BLaER1 treated with 17β-estradiol and CSF1 and Interleukin-3, amounts not matched to agents 10 nM and 100 nM (cell line): ENCODE measurements at regions not wholly inside any gene's neighbourhood (a gene's known extent, or its start where the extent isn't known, plus 50 kb on each side); places are given as distances from the start of the nearest gene placed in this dataset.

Experiments
- H3K27ac ChIP-seq, 11 experiments: shearing (Covaris generic); formaldehyde crosslinking; 2 replicates each; pipeline ENCODE4 v1.8.1; 2022
- H3K27me3 ChIP-seq, 11 experiments: shearing (Covaris generic); formaldehyde crosslinking; 2 replicates each; pipeline ENCODE4 v1.8.1; 2022
- H3K36me3 ChIP-seq, 11 experiments: shearing (Covaris generic); formaldehyde crosslinking; 2 replicates each; pipeline ENCODE4 v1.8.1; 2022
- H3K4me1 ChIP-seq, 10 experiments: shearing (Covaris generic); formaldehyde crosslinking; 2 replicates each; pipeline ENCODE4 v1.8.1; 2022
- H3K4me2 ChIP-seq, 11 experiments: shearing (Covaris generic); formaldehyde crosslinking; 2 replicates each; pipeline ENCODE4 v1.8.1; 2022
- H3K4me3 ChIP-seq, 10 experiments: shearing (Covaris generic); formaldehyde crosslinking; 2 replicates each; pipeline ENCODE4 v1.8.1; 2022
- H3K9ac ChIP-seq, 11 experiments: shearing (Covaris generic); formaldehyde crosslinking; 2 replicates each; pipeline ENCODE4 v1.8.1; 2022
- H3K9me3 ChIP-seq, 11 experiments: shearing (Covaris generic); formaldehyde crosslinking; replicated peaks in 1 of 11; 2 replicates each; pipeline ENCODE4 v1.8.1; 2022
- H4K20me1 ChIP-seq, 11 experiments: shearing (Covaris generic); formaldehyde crosslinking; 2 replicates each; pipeline ENCODE4 v1.8.1; 2022
- Cebpa-rat ChIP-seq, 11 experiments: shearing (Covaris generic); IDR thresholded peaks; 2 replicates each; pipeline ENCODE4 v1.8.1; 2022

DNA sequence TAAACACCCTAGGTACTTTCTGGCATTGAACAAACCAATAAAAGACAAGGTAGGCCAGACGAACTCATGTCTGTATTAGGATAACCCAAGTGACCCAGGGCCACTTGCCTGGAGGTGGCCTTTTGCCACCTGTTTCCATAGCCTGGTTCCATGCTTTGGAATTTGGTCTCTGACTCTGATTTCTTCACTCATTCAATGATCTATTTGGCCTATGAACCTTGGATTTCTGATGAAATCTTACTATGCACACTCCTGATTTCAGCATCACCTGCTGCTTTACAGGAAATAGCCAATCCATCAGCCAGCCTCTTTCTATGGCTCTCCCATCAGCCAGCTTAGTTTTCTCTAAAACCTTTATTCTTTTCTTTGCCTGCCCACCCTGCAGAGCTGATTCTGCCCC, 142.8 kb upstream of the PSMD7 start:
- H3K4me1 ChIP-seq = no peaks in the 10 kb centered on the region
- H3K4me2 ChIP-seq = no peak overlapping the region
- H3K9ac ChIP-seq = no peak overlapping the region
- no peaks in the 10 kb centered on the region for H4K20me1 ChIP-seq
- H3K9me3 ChIP-seq = peaks cover 0 to 23% (median 14%) of the 10 kb centered on the region in 11 experiments; a peak in 15 of 22 replicates
- no peak overlapping the region for H3K4me3 ChIP-seq
- no peaks in the 10 kb centered on the region for H3K36me3 ChIP-seq
- no peak overlapping the region for H3K27ac ChIP-seq
- TF ChIP-seq Cebpa-rat (IDR thresholded peaks at IDR 0.05) = no peak
- no peaks in the 10 kb centered on the region for H3K27me3 ChIP-seq

GRCh38 chr16:74146643-74147042, 150.0 kb upstream of the PSMD7 start:
- Histone ChIP-seq H3K36me3 (no peaks in the 10 kb centered on the region), H4K20me1 (no peaks in the 10 kb centered on the region), H3K27me3 (no peaks in the 10 kb centered on the region), H3K4me2 (no peak overlapping the region), H3K9ac (no peak overlapping the region), H3K27ac (no peak overlapping the region), H3K4me3 (no peak overlapping the region), H3K9me3 (peaks cover 0 to 13% (median 6%) of the 10 kb centered on the region in 11 experiments; a peak in 11 of 22 replicates), H3K4me1 (no peaks in the 10 kb centered on the region)
- TF ChIP-seq Cebpa-rat (IDR thresholded peaks at IDR 0.05) = no peak

DNA sequence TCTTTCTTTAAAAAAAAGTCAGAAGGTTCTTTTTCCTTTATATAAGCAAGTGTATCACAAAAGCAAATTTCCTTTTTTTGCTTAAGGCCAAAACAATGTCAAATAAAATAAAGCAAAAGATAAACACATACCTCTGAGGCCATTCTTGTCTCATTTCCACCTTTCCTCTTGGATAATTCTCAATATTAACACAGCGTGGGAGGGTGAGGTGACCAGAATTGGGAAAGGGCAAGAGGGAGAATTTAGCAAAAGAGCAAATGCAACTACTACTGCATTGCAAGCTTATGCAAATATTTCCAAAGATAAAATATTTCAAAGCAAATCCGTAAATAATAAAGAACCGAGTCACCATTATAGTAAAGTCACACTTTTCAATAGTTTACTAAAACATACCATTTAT, 153.4 kb upstream of the PSMD7 start:
- Histone ChIP-seq H3K4me2 (no peak overlapping the region), H3K27ac (no peak overlapping the region), H3K9me3 (peaks cover 10 to 25% (median 18%) of the 10 kb centered on the region in 11 experiments; a peak in 20 of 22 replicates), H3K4me3 (no peak overlapping the region), H3K4me1 (no peaks in the 10 kb centered on the region), H3K36me3 (no peaks in the 10 kb centered on the region), H4K20me1 (no peaks in the 10 kb centered on the region), H3K9ac (no peak overlapping the region), H3K27me3 (no peaks in the 10 kb centered on the region)
- TF ChIP-seq Cebpa-rat (IDR thresholded peaks at IDR 0.05) = no peak

DNA sequence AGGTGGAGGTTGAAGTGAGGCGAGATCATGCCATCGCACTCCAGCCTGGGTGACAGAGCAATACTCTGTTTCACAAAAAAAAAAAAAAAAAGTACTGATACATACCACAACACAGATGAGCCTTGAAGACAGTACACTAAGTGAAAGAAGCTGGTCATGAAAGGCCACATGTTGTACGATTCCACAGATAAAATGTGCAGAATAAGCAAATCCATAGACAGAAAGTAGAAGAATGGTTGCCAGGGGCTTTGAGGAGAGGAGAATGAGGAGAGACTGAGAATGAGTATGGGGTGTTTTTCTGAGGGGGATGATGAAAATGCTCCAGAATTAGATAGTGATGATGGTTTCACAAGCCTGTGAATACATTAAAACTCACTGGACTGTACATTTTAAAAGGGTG, 155.6 kb upstream of the PSMD7 start:
- H4K20me1 ChIP-seq = no peaks in the 10 kb centered on the region
- peaks cover 10 to 19% (median 17%) of the 10 kb centered on the region in 11 experiments; a peak in 20 of 22 replicates for H3K9me3 ChIP-seq

DNA sequence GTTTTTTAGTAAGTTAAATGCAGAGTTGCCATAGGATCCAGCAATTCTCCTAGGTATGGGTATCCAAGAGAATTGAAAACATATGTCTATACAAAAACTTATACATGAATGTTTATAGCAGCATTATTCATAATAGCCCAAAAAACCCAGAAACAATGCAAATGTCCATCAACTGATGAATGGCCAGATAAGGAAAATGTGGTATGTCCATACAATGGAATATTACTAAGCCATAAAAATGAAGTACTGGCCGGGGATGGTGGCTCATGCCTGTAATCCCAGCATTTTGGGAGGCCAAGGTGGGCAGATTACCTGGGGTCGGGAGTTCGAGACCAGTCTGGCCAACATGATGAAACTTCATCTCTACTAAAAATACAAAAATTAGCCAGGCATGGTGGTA, 156.1 kb upstream of the PSMD7 start:
- Histone ChIP-seq H3K4me3 (no peak overlapping the region), H3K36me3 (no peaks in the 10 kb centered on the region), H3K9ac (no peak overlapping the region), H3K4me1 (no peaks in the 10 kb centered on the region), H4K20me1 (no peaks in the 10 kb centered on the region), H3K4me2 (no peak overlapping the region), H3K27me3 (no peaks in the 10 kb centered on the region), H3K27ac (no peak overlapping the region), H3K9me3 (peaks cover 10 to 19% (median 17%) of the 10 kb centered on the region in 11 experiments; a peak in 20 of 22 replicates)
- TF ChIP-seq Cebpa-rat (IDR thresholded peaks at IDR 0.05) = no peak

More for the DNA sequence above, 155.6 kb upstream of the PSMD7 start:
- H3K4me3 ChIP-seq = no peak overlapping the region
- no peak overlapping the region for H3K9ac ChIP-seq
- no peak overlapping the region for H3K4me2 ChIP-seq
- H3K4me1 ChIP-seq = no peaks in the 10 kb centered on the region
- no peak overlapping the region for H3K27ac ChIP-seq
- H3K27me3 ChIP-seq = no peaks in the 10 kb centered on the region
- TF ChIP-seq Cebpa-rat (IDR thresholded peaks at IDR 0.05) = no peak
- H3K36me3 ChIP-seq = no peaks in the 10 kb centered on the region

DNA sequence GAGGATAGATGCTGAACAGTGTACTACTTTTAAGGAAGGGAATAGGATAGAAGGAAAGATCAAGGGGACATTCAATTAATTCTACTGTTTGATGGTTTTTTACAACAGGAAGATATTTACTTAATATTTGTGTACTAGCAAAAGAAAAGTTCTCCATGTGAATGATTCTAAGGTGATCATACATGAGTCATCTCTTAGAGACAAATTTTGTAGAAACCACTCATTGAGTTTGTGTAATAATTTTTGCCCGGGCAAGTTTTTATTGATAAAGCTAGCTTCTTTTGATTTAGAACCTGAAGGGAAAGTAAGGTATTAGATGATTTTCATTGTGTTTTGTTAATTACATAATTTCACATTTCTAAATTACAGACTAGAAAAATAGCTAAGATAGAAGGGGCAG, 172.8 kb upstream of the PSMD7 start:
- H3K9me3 ChIP-seq = peaks cover 4 to 28% (median 17%) of the 10 kb centered on the region in 11 experiments; a peak in 14 of 22 replicates
- no peaks in the 10 kb centered on the region for H3K36me3 ChIP-seq
- no peaks in the 10 kb centered on the region for H3K27me3 ChIP-seq
- no peak overlapping the region for H3K27ac ChIP-seq
- H3K4me1 ChIP-seq = no peaks in the 10 kb centered on the region
- no peak overlapping the region for H3K4me2 ChIP-seq
- H3K9ac ChIP-seq = no peak overlapping the region
- no peak overlapping the region for H3K4me3 ChIP-seq
- H4K20me1 ChIP-seq = no peaks in the 10 kb centered on the region
- TF ChIP-seq Cebpa-rat (IDR thresholded peaks at IDR 0.05) = no peak

- Histone ChIP-seq H3K27ac (no peak overlapping the region), H3K4me3 (no peak overlapping the region), H3K4me2 (no peak overlapping the region), H3K36me3 (no peaks in the 10 kb centered on the region), H3K27me3 (no peaks in the 10 kb centered on the region), H3K9me3 (peaks cover 4 to 28% (median 16%) of the 10 kb centered on the region in 11 experiments; a peak in 14 of 22 replicates), H3K4me1 (no peaks in the 10 kb centered on the region), H4K20me1 (no peaks in the 10 kb centered on the region), H3K9ac (no peak overlapping the region)
- no peak for TF ChIP-seq Cebpa-rat (IDR thresholded peaks at IDR 0.05)
These were observed 173.4 kb upstream of the PSMD7 start for GRCh38 chr16:74123195-74123594.

DNA sequence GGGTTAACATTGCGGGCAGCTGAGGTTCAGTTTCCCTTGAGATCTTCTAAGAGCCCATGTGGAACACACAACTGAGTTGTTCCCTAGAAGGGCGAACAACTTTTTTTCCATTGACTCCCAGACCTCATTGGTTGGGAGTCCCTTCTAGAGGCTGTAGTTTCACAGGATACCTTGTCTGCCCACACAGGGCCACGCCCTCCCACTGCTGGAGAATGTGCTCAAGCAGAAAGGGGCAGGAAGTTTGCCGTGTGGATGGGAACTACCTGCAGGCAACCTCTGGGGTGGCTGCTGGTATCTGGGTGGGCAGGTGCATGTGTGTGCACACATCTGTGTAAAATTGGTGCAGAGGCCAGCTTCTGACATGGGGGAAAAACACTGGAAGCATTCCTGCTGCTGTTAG, 178.8 kb upstream of the PSMD7 start:
- Histone ChIP-seq H3K9me3 (no peaks in the 10 kb centered on the region), H4K20me1 (no peaks in the 10 kb centered on the region), H3K4me2 (no peak overlapping the region), H3K4me1 (no peaks in the 10 kb centered on the region), H3K27ac (no peak overlapping the region), H3K4me3 (no peak overlapping the region), H3K27me3 (no peaks in the 10 kb centered on the region), H3K36me3 (no peaks in the 10 kb centered on the region), H3K9ac (no peak overlapping the region)
- TF ChIP-seq Cebpa-rat (IDR thresholded peaks at IDR 0.05) = no peak

DNA sequence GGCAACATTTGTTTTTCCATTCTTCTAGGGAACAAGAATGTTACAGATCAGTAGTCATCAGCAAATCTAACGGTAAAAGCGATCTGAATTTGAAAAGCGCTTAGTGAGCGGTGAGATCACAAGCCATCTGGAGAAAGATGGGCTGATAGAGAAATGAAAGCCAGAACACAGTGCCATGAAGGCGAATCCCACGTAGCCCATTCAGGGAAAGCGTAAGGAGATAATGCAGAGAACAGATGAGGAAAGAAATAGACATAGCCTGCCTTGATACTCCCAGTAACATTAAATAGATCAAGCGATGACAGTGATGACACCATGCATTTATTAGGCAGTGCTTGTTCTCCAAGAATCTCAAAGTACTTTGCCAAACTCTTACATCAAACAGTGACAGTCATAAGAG, 183.1 kb upstream of the PSMD7 start:
- H3K9ac ChIP-seq = no peak overlapping the region
- no peaks in the 10 kb centered on the region for H3K9me3 ChIP-seq
- no peaks in the 10 kb centered on the region for H3K36me3 ChIP-seq
- H3K4me2 ChIP-seq = no peak overlapping the region
- no peaks in the 10 kb centered on the region for H4K20me1 ChIP-seq
- no peak for TF ChIP-seq Cebpa-rat (IDR thresholded peaks at IDR 0.05)
- no peak overlapping the region for H3K4me3 ChIP-seq
- no peaks in the 10 kb centered on the region for H3K4me1 ChIP-seq
- no peak overlapping the region for H3K27ac ChIP-seq
- H3K27me3 ChIP-seq = no peaks in the 10 kb centered on the region

DNA sequence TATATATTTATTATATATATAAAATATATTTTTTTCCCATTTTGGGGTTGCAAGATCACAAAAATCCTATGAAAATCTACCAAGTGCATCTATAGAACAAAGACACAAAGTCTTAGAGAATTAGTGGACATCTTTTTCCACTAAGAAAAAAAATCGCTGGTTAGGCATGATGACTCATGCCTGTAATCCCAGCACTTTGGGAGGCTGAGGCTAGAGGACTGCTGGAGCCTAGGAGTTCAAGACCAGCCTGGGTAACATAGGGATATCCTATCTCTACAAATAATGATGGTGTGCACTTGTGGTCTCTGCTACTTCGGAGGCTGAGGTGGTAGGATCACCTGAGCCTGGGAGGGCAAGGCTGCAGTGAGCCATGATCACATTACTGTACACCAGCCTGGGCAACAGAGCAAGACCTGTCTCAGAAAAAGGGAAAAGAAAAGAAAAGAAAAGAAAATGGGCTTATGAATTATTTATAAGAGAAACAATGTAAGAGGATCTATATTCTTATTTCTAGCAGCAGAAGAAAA, 185.1 kb upstream of the PSMD7 start:
- no peak overlapping the region for H3K4me3 ChIP-seq
- H3K27ac ChIP-seq = no peak overlapping the region
- H3K9ac ChIP-seq = no peak overlapping the region
- H3K4me2 ChIP-seq = no peak overlapping the region
- no peaks in the 10 kb centered on the region for H3K36me3 ChIP-seq
- H4K20me1 ChIP-seq = no peaks in the 10 kb centered on the region
- no peaks in the 10 kb centered on the region for H3K9me3 ChIP-seq
- no peaks in the 10 kb centered on the region for H3K27me3 ChIP-seq
- TF ChIP-seq Cebpa-rat (IDR thresholded peaks at IDR 0.05) = no peak
- H3K4me1 ChIP-seq = no peaks in the 10 kb centered on the region
